Calu3 (cell line): ENCODE measurements at regions not wholly inside any gene's neighbourhood (a gene's known extent, or its start where the extent isn't known, plus 50 kb on each side); places are given as distances from the start of the nearest gene placed in this dataset.

Source experiments
- BruUV-seq: library from RNA; stranded (reverse); fragments of 400-500 nt; replicated peaks from 2 replicates; lab custom pipeline; 2021; lab: Mats Ljungman, UMichigan
- CTCF ChIA-PET: fragments of 300-600 bp; sonication (Branson Sonifier 250); formaldehyde crosslinking; loops from one replicate; lab custom pipeline; 2022; ENCODE audit warnings: antibody characterized with exemption; lab: Charles Lee
- DNase-seq: peaks from one replicate; pipeline ENCODE4 v3.0.0; 2022
- H3K27ac Mint-ChIP-seq: one replicate; pipeline ENCODE4 v1.8.0; 2022; ENCODE audit warnings: mixed read lengths; ENCODE audit not compliant: unreplicated experiment
- H3K27me3 Mint-ChIP-seq: one replicate; pipeline ENCODE4 v1.8.0; 2022; ENCODE audit warnings: mixed read lengths; ENCODE audit not compliant: unreplicated experiment
- H3K36me3 Mint-ChIP-seq: one replicate; pipeline ENCODE4 v1.8.0; 2022; ENCODE audit warnings: mild to moderate bottlenecking, moderate library complexity, mixed read lengths; ENCODE audit not compliant: insufficient read depth, unreplicated experiment
- H3K4me1 Mint-ChIP-seq: one replicate; pipeline ENCODE4 v1.8.0; 2022; ENCODE audit warnings: mild to moderate bottlenecking, low read depth, mixed read lengths; ENCODE audit not compliant: unreplicated experiment
- H3K4me3 Mint-ChIP-seq: one replicate; pipeline ENCODE4 v1.8.0; 2022; ENCODE audit warnings: mild to moderate bottlenecking, low read depth, moderate library complexity, mixed read lengths; ENCODE audit not compliant: unreplicated experiment
- H3K9me3 Mint-ChIP-seq: one replicate; pipeline ENCODE4 v1.8.0; 2022; ENCODE audit warnings: low read depth, mixed read lengths; ENCODE audit not compliant: unreplicated experiment
- CTCF ChIP-seq: fragments of 200-600 bp; IDR thresholded peaks from one replicate; pipeline ENCODE4 v1.8.0; 2022; ENCODE audit warnings: antibody characterized with exemption; ENCODE audit not compliant: unreplicated experiment
- intact Hi-C: fragments of 100-400 bp; cut with micrococcal nuclease; formaldehyde crosslinking; loops from one replicate; pipeline ENCODE4 v1.10.0; 2022; ENCODE audit not compliant: unreplicated experiment

GRCh38 chr10:23557777-23558176 lies 118.9 kb downstream of the OTUD1 start:
- intact Hi-C loops, result no loop called here
- no peak for TF ChIP-seq CTCF
- no TSS peak for BruUV-seq

GRCh38 chr10:23558361-23558799 lies 119.5 kb downstream of the OTUD1 start:
- no peak for TF ChIP-seq CTCF
- DNase-seq, result no peak
- BruUV-seq, result no TSS peak
- Mint-ChIP-seq H3K27ac (no peak overlapping the region), H3K9me3 (peaks cover 9% of the 10 kb centered on the region), H3K4me1 (peaks cover 7% of the 10 kb centered on the region), H3K36me3 (no peaks in the 10 kb centered on the region), H3K4me3 (no peak overlapping the region), H3K27me3 (no peaks in the 10 kb centered on the region)
- CTCF ChIA-PET, result no interaction called here
- intact Hi-C loops, result no loop called here

More at GRCh38 chr10:23557777-23558176, 118.9 kb downstream of the OTUD1 start:
- Mint-ChIP-seq H3K4me1 (peaks cover 7% of the 10 kb centered on the region), H3K27me3 (no peaks in the 10 kb centered on the region), H3K27ac (no peak overlapping the region), H3K4me3 (no peak overlapping the region), H3K36me3 (no peaks in the 10 kb centered on the region), H3K9me3 (peaks cover 11% of the 10 kb centered on the region)
- DNase-seq, result no peak
- CTCF ChIA-PET, result no interaction called here

- no peak for TF ChIP-seq CTCF
- Mint-ChIP-seq H3K27ac (no peak overlapping the region), H3K27me3 (peaks cover 24% of the 10 kb centered on the region), H3K4me1 (no peaks in the 10 kb centered on the region), H3K36me3 (no peaks in the 10 kb centered on the region), H3K9me3 (peaks cover 7% of the 10 kb centered on the region), H3K4me3 (no peak overlapping the region)
- BruUV-seq, result no TSS peak
- DNase-seq, result no peak
- CTCF ChIA-PET, result interaction anchor here (0.6 kb wide), 1 partner anchor 105 kb away, joined by 4 read pairs; no protein-coding TSS in a partner anchor
- intact Hi-C loops, result no loop called here
Measured at GRCh38 chr10:23568996-23569395, 130.1 kb downstream of the OTUD1 start.

- no peak for DNase-seq
- peaks cover 7% of the 10 kb centered on the region for H3K9me3 Mint-ChIP-seq
- H3K36me3 Mint-ChIP-seq, result no peaks in the 10 kb centered on the region
- CTCF ChIA-PET, result no interaction called here
- no peak overlapping the region for H3K4me3 Mint-ChIP-seq
- H3K27ac Mint-ChIP-seq, result no peak overlapping the region
- TF ChIP-seq CTCF, result no peak
- peaks cover 24% of the 10 kb centered on the region for H3K27me3 Mint-ChIP-seq
- no TSS peak for BruUV-seq
- H3K4me1 Mint-ChIP-seq, result no peaks in the 10 kb centered on the region
- intact Hi-C loops, result no loop called here
Measured at GRCh38 chr10:23571884-23572283, 133.0 kb downstream of the OTUD1 start.
